WTC11 (cell line): ENCODE measurements at regions not wholly inside any gene's neighbourhood (a gene's known extent, or its start where the extent isn't known, plus 50 kb on each side); places are given as distances from the start of the nearest gene placed in this dataset.

ENCODE experiments used
- ATAC-seq: fragments of 200-7000 bp; cut with Tn5 transposase; 2 replicates; pipeline ENCODE4 v1.10.0; 2021; ENCODE audit warnings: mild to moderate bottlenecking, moderate library complexity
- CTCF ChIA-PET: fragments of 300-600 bp; sonication (Branson Sonifier 250); formaldehyde crosslinking; loops from one replicate; lab custom pipeline; 2021; ENCODE audit warnings: antibody characterized with exemption; lab: Charles Lee
- POLR2A ChIA-PET: fragments of 350-600 bp; sonication (Branson Sonifier 250); formaldehyde crosslinking; loops from one replicate; lab custom pipeline; 2021; ENCODE audit warnings: antibody characterized with exemption; lab: Charles Lee
- DNase-seq: peaks from one replicate; pipeline ENCODE4 v3.0.0; 2021; ENCODE audit warnings: low spot score
- H3K27ac Mint-ChIP-seq: 2 replicates; pipeline ENCODE4 v1.8.0; 2021; ENCODE audit warnings: mixed read lengths
- H3K27me3 Mint-ChIP-seq: 2 replicates; pipeline ENCODE4 v1.8.0; 2021; ENCODE audit warnings: low read depth, mild to moderate bottlenecking, moderate library complexity, mixed read lengths
- H3K36me3 Mint-ChIP-seq: 2 replicates; pipeline ENCODE4 v1.8.0; 2021; ENCODE audit warnings: mixed read lengths
- H3K4me1 Mint-ChIP-seq: 2 replicates; pipeline ENCODE4 v1.8.0; 2022; ENCODE audit warnings: mixed read lengths
- H3K4me3 Mint-ChIP-seq: 2 replicates; pipeline ENCODE4 v1.8.0; 2021; ENCODE audit warnings: mild to moderate bottlenecking, moderate library complexity, mixed read lengths
- H3K9me3 Mint-ChIP-seq: 2 replicates; pipeline ENCODE4 v1.8.0; 2021; ENCODE audit warnings: mixed read lengths
- CBFB ChIP-seq: sonication (generic); formaldehyde crosslinking; IDR thresholded peaks from 2 replicates; pipeline ENCODE4 v1.8.1; 2022; ENCODE audit warnings: mild to moderate bottlenecking, low read depth, missing genetic modification reagents
- EMX1 ChIP-seq: fragments of 250-450 bp; sonication (Bioruptor Pico); IDR thresholded peaks from 2 replicates; pipeline ENCODE4 v1.8.0; 2021; ENCODE audit warnings: mild to moderate bottlenecking
- FOXP1 ChIP-seq: sonication (generic); formaldehyde crosslinking; IDR thresholded peaks from 2 replicates; pipeline ENCODE4 v1.8.0; 2022; ENCODE audit warnings: missing genetic modification reagents, mild to moderate bottlenecking, moderate library complexity, borderline replicate concordance
- GABPB1 ChIP-seq: sonication (generic); formaldehyde crosslinking; IDR thresholded peaks from 2 replicates; pipeline ENCODE4 v1.8.1; 2023; ENCODE audit warnings: mild to moderate bottlenecking, missing genetic modification reagents
- HMGA2 ChIP-seq: fragments of 250-450 bp; sonication (Bioruptor Pico); IDR thresholded peaks from 2 replicates; pipeline ENCODE4 v1.4.0; 2021; ENCODE audit warnings: mild to moderate bottlenecking, moderate library complexity
- OVOL2 ChIP-seq: fragments of 250-450 bp; sonication (Bioruptor Pico); IDR thresholded peaks from 2 replicates; pipeline ENCODE4 v1.9.0; 2021; ENCODE audit warnings: mild to moderate bottlenecking, borderline replicate concordance
- SOX15 ChIP-seq: fragments of 250-450 bp; sonication (Bioruptor Pico); IDR thresholded peaks from 2 replicates; pipeline ENCODE4 v1.9.0; 2021; ENCODE audit warnings: mild to moderate bottlenecking
- TEAD4 ChIP-seq: sonication (generic); formaldehyde crosslinking; IDR thresholded peaks from 2 replicates; pipeline ENCODE4 v1.8.0; 2022; ENCODE audit warnings: mild to moderate bottlenecking, missing genetic modification reagents
- ZNF121 ChIP-seq: sonication (generic); formaldehyde crosslinking; IDR thresholded peaks from 2 replicates; pipeline ENCODE4 v1.8.0; 2023; ENCODE audit warnings: missing genetic modification reagents
- ZNF671 ChIP-seq: fragments of 250-450 bp; sonication (Bioruptor Pico); IDR thresholded peaks from 2 replicates; pipeline ENCODE4 v1.8.0; 2021; ENCODE audit warnings: mild to moderate bottlenecking
- TF ChIP-seq, protein P1 (sequence below): sonication (generic); formaldehyde crosslinking; IDR thresholded peaks from 2 replicates; pipeline ENCODE4 v1.8.1; 2022; ENCODE audit warnings: missing genetic modification reagents, borderline replicate concordance
- TF ChIP-seq, protein P2 (sequence below): fragments of 250-450 bp; sonication (Bioruptor Pico); IDR thresholded peaks from 2 replicates; pipeline ENCODE4 v2.1.2; 2022; ENCODE audit warnings: mild to moderate bottlenecking, moderate library complexity
- TF ChIP-seq, protein P3 (sequence below): sonication (generic); formaldehyde crosslinking; IDR thresholded peaks from 2 replicates; pipeline ENCODE4 v1.8.0; 2022; ENCODE audit warnings: mild to moderate bottlenecking, missing genetic modification reagents
- TF ChIP-seq, protein P4 (sequence below): sonication (generic); formaldehyde crosslinking; IDR thresholded peaks from 2 replicates; pipeline ENCODE4 v1.8.1; 2022; ENCODE audit warnings: low read depth, missing genetic modification reagents, borderline replicate concordance
- TF ChIP-seq, protein P5 (sequence below): sonication (generic); formaldehyde crosslinking; IDR thresholded peaks from 2 replicates; pipeline ENCODE4 v1.8.1; 2023; ENCODE audit warnings: mild to moderate bottlenecking, missing genetic modification reagents, moderate library complexity
- TF ChIP-seq, protein P6 (sequence below): sonication (generic); formaldehyde crosslinking; conservative IDR thresholded peaks from 2 replicates; pipeline ENCODE4 v1.8.1; 2022; ENCODE audit warnings: mild to moderate bottlenecking, missing genetic modification reagents
- TF ChIP-seq, protein P7 (sequence below): sonication (generic); formaldehyde crosslinking; IDR thresholded peaks from 2 replicates; pipeline ENCODE4 v1.8.1; 2023; ENCODE audit warnings: mild to moderate bottlenecking, missing genetic modification reagents
- TF ChIP-seq, protein P8 (sequence below): sonication (generic); formaldehyde crosslinking; IDR thresholded peaks from 2 replicates; pipeline ENCODE4 v1.8.0; 2022; ENCODE audit warnings: missing genetic modification reagents
- TF ChIP-seq, protein P9 (sequence below): fragments of 200-600 bp; IDR thresholded peaks from 2 replicates; pipeline ENCODE4 v1.8.0; 2022; ENCODE audit warnings: antibody characterized with exemption

DNA sequence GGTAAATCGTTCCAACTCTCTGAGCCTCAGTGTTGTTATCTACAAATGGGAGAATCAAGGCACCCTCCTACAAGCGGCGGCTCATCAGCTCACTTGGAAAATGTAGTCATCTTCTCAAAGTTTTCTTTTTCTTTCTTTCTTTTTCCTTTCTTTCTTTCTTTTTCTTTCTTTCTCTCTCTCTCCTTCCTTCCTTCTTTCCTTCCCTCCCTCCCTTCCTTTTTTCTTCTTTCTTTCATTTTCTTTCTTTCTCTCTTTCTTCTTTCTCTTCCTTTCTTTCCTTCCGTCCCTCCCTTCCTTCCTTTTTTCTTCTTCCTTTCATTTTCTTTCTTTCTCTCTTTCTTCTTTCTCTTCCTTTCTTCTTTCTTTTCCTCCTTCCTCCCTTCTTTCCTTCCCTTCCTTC is 55.0 kb upstream of the TGM3 start:
- TF ChIP-seq EMX1 (CRISPR knock-in tag) (no peak), HMGA2 (CRISPR knock-in tag) (no peak)
- TF ChIP-seq, protein P1, sequence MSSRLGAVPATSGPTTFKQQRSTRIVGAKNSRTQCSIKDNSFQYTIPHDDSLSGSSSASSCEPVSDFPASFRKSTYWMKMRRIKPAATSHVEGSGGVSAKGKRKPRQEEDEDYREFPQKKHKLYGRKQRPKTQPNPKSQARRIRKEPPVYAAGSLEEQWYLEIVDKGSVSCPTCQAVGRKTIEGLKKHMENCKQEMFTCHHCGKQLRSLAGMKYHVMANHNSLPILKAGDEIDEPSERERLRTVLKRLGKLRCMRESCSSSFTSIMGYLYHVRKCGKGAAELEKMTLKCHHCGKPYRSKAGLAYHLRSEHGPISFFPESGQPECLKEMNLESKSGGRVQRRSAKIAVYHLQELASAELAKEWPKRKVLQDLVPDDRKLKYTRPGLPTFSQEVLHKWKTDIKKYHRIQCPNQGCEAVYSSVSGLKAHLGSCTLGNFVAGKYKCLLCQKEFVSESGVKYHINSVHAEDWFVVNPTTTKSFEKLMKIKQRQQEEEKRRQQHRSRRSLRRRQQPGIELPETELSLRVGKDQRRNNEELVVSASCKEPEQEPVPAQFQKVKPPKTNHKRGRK (CRISPR knock-in tag), result no peak
- TF ChIP-seq, protein P2, sequence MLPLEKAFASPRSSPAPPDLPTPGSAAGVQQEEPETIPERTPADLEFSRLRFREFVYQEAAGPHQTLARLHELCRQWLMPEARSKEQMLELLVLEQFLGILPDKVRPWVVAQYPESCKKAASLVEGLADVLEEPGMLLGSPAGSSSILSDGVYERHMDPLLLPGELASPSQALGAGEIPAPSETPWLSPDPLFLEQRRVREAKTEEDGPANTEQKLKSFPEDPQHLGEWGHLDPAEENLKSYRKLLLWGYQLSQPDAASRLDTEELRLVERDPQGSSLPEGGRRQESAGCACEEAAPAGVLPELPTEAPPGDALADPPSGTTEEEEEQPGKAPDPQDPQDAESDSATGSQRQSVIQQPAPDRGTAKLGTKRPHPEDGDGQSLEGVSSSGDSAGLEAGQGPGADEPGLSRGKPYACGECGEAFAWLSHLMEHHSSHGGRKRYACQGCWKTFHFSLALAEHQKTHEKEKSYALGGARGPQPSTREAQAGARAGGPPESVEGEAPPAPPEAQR, result no peak
- ChIA-PET POLR2A (no interaction called here), CTCF (interaction anchor here (1.1 kb wide), 1 partner anchor 33 kb away, joined by 4 read pairs; no protein-coding TSS in a partner anchor)

DNA sequence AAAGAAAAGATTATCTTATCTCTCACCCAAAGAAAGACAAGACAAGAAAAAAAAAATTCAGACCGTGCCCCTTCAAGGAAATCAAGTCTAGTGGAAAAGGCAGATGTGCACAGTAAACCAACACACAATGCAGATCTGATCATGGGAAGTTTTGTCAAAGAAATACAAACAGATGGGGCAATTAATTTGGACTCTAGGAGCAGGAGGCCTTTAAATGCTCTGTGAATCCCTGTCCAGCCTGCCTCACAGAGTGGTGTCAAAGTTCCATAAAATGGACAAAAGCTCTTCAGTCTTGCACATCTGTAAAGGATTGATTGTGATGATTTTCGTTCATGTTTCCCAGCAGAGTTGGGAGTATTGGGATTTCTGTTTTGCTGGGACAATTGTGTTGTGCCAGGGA is 53.1 kb upstream of the TGM3 start:
- ATAC-seq (no peak), DNase-seq (no peak)
- Mint-ChIP-seq H3K27me3 (no peaks in the 10 kb centered on the region), H3K4me1 (peaks cover 36% of the 10 kb centered on the region), H3K27ac (no peak overlapping the region), H3K9me3 (no peaks in the 10 kb centered on the region), H3K36me3 (no peaks in the 10 kb centered on the region), H3K4me3 (no peak overlapping the region)
- CTCF ChIA-PET, result no interaction called here
- POLR2A ChIA-PET, result no interaction called here
- TF ChIP-seq, protein P3, sequence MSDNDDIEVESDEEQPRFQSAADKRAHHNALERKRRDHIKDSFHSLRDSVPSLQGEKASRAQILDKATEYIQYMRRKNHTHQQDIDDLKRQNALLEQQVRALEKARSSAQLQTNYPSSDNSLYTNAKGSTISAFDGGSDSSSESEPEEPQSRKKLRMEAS (CRISPR knock-in tag), result no peak
- no peak for TF ChIP-seq TEAD4 (CRISPR knock-in tag)
- no peak for TF ChIP-seq CBFB (CRISPR knock-in tag)
- TF ChIP-seq, protein P4, sequence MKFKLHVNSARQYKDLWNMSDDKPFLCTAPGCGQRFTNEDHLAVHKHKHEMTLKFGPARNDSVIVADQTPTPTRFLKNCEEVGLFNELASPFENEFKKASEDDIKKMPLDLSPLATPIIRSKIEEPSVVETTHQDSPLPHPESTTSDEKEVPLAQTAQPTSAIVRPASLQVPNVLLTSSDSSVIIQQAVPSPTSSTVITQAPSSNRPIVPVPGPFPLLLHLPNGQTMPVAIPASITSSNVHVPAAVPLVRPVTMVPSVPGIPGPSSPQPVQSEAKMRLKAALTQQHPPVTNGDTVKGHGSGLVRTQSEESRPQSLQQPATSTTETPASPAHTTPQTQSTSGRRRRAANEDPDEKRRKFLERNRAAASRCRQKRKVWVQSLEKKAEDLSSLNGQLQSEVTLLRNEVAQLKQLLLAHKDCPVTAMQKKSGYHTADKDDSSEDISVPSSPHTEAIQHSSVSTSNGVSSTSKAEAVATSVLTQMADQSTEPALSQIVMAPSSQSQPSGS (CRISPR knock-in tag), result no peak
- TF ChIP-seq SOX15 (CRISPR knock-in tag), result no peak
- no peak for TF ChIP-seq ZNF121 (CRISPR knock-in tag)
- TF ChIP-seq FOXP1 (CRISPR knock-in tag), result no peak
- TF ChIP-seq OVOL2 (CRISPR knock-in tag), result no peak
- TF ChIP-seq ZNF671 (CRISPR knock-in tag), result no peak
- TF ChIP-seq, protein P5, sequence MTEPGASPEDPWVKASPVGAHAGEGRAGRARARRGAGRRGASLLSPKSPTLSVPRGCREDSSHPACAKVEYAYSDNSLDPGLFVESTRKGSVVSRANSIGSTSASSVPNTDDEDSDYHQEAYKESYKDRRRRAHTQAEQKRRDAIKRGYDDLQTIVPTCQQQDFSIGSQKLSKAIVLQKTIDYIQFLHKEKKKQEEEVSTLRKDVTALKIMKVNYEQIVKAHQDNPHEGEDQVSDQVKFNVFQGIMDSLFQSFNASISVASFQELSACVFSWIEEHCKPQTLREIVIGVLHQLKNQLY (CRISPR knock-in tag), result no peak

More for the DNA sequence above, 55.0 kb upstream of the TGM3 start:
- H3K27me3 Mint-ChIP-seq, result no peaks in the 10 kb centered on the region
- no peaks in the 10 kb centered on the region for H3K9me3 Mint-ChIP-seq
- no peaks in the 10 kb centered on the region for H3K36me3 Mint-ChIP-seq
- H3K27ac Mint-ChIP-seq, result no peak overlapping the region
- ATAC-seq, result no peak
- DNase-seq, result no peak
- no peak overlapping the region for H3K4me3 Mint-ChIP-seq
- peaks cover 33% of the 10 kb centered on the region for H3K4me1 Mint-ChIP-seq

DNA sequence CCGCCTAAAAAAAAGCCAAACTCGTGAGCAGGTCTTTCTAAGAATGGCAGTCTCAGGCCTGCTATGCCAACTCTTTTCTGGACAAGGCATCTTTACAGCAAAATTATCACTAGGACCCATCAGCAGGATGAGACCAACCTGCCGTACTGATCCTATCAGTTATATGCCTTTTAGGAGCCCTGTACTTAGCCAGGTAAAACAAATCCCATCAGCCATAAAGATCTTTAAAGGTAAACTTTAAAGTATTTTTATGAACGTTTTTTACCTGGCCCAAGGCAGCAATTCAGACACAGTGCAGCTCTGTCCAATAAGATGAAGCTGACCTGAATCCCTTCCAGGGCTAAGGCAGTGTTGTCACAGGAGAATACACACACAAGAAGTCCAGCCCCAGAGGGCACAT is 51.3 kb upstream of the TGM3 start:
- peaks cover 36% of the 10 kb centered on the region for H3K4me1 Mint-ChIP-seq
- H3K27me3 Mint-ChIP-seq, result no peaks in the 10 kb centered on the region; the same call in 1 of the 2 replicates
- no peak overlapping the region for H3K4me3 Mint-ChIP-seq
- no peak for DNase-seq
- no peaks in the 10 kb centered on the region for H3K9me3 Mint-ChIP-seq
- no peak for ATAC-seq
- ChIA-PET CTCF (interaction anchor here (1.0 to 3.3 kb wide), 4 partner anchors 8 to 272 kb away, joined by 3 to 26 read pairs (median 8); no protein-coding TSS in a partner anchor), POLR2A (no interaction called here)
- no peaks in the 10 kb centered on the region for H3K36me3 Mint-ChIP-seq
- no peak overlapping the region for H3K27ac Mint-ChIP-seq
- TF ChIP-seq, protein P6, sequence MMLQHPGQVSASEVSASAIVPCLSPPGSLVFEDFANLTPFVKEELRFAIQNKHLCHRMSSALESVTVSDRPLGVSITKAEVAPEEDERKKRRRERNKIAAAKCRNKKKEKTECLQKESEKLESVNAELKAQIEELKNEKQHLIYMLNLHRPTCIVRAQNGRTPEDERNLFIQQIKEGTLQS (CRISPR knock-in tag), result no peak
- TF ChIP-seq, protein P7, sequence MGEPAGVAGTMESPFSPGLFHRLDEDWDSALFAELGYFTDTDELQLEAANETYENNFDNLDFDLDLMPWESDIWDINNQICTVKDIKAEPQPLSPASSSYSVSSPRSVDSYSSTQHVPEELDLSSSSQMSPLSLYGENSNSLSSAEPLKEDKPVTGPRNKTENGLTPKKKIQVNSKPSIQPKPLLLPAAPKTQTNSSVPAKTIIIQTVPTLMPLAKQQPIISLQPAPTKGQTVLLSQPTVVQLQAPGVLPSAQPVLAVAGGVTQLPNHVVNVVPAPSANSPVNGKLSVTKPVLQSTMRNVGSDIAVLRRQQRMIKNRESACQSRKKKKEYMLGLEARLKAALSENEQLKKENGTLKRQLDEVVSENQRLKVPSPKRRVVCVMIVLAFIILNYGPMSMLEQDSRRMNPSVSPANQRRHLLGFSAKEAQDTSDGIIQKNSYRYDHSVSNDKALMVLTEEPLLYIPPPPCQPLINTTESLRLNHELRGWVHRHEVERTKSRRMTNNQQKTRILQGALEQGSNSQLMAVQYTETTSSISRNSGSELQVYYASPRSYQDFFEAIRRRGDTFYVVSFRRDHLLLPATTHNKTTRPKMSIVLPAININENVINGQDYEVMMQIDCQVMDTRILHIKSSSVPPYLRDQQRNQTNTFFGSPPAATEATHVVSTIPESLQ (CRISPR knock-in tag), result no peak
- TF ChIP-seq GABPB1, result no peak
- TF ChIP-seq, protein P8, sequence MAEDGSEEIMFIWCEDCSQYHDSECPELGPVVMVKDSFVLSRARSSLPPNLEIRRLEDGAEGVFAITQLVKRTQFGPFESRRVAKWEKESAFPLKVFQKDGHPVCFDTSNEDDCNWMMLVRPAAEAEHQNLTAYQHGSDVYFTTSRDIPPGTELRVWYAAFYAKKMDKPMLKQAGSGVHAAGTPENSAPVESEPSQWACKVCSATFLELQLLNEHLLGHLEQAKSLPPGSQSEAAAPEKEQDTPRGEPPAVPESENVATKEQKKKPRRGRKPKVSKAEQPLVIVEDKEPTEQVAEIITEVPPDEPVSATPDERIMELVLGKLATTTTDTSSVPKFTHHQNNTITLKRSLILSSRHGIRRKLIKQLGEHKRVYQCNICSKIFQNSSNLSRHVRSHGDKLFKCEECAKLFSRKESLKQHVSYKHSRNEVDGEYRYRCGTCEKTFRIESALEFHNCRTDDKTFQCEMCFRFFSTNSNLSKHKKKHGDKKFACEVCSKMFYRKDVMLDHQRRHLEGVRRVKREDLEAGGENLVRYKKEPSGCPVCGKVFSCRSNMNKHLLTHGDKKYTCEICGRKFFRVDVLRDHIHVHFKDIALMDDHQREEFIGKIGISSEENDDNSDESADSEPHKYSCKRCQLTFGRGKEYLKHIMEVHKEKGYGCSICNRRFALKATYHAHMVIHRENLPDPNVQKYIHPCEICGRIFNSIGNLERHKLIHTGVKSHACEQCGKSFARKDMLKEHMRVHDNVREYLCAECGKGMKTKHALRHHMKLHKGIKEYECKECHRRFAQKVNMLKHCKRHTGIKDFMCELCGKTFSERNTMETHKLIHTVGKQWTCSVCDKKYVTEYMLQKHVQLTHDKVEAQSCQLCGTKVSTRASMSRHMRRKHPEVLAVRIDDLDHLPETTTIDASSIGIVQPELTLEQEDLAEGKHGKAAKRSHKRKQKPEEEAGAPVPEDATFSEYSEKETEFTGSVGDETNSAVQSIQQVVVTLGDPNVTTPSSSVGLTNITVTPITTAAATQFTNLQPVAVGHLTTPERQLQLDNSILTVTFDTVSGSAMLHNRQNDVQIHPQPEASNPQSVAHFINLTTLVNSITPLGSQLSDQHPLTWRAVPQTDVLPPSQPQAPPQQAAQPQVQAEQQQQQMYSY (CRISPR knock-in tag), result no peak
- TF ChIP-seq, protein P9, sequence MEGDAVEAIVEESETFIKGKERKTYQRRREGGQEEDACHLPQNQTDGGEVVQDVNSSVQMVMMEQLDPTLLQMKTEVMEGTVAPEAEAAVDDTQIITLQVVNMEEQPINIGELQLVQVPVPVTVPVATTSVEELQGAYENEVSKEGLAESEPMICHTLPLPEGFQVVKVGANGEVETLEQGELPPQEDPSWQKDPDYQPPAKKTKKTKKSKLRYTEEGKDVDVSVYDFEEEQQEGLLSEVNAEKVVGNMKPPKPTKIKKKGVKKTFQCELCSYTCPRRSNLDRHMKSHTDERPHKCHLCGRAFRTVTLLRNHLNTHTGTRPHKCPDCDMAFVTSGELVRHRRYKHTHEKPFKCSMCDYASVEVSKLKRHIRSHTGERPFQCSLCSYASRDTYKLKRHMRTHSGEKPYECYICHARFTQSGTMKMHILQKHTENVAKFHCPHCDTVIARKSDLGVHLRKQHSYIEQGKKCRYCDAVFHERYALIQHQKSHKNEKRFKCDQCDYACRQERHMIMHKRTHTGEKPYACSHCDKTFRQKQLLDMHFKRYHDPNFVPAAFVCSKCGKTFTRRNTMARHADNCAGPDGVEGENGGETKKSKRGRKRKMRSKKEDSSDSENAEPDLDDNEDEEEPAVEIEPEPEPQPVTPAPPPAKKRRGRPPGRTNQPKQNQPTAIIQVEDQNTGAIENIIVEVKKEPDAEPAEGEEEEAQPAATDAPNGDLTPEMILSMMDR, result no peak
